GM18511 (cell line): ENCODE measurements at regions not wholly inside any gene's neighbourhood (a gene's known extent, or its start where the extent isn't known, plus 50 kb on each side); places are given as distances from the start of the nearest gene placed in this dataset.

Experiments used
- ATAC-seq: cut with Tn5 transposase; IDR thresholded peaks from one replicate; pipeline ENCODE4 v1.9.1; 2021; ENCODE audit warnings: mild to moderate bottlenecking, moderate library complexity; ENCODE audit not compliant: unreplicated experiment

GRCh38 chr20:60125513-60125912 lies 167.3 kb downstream of the CDH26 start:
- no peak for ATAC-seq

- no peak for ATAC-seq
These were observed 168.8 kb downstream of the CDH26 start for GRCh38 chr20:60126975-60127374.

DNA sequence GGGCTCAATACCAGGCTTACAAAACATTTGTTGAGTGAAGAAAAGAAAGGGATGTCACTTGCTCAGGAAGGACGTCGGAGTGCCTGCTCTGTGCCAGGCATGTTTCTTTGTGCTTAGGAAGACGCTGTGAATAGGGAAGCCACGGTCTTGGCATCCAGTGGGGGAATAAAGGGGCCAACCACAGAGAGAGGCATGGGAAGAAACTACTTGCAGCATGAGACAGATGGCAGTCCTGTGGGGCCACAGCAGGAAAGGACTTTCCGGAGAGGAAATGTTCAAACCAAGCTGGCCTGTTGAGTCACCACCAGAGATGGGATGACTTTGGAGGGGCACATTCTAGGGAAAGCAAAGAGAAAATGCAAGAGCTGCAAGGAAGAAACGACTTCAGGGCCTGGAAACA lies 173.2 kb downstream of the CDH26 start:
- ATAC-seq: no peak

DNA sequence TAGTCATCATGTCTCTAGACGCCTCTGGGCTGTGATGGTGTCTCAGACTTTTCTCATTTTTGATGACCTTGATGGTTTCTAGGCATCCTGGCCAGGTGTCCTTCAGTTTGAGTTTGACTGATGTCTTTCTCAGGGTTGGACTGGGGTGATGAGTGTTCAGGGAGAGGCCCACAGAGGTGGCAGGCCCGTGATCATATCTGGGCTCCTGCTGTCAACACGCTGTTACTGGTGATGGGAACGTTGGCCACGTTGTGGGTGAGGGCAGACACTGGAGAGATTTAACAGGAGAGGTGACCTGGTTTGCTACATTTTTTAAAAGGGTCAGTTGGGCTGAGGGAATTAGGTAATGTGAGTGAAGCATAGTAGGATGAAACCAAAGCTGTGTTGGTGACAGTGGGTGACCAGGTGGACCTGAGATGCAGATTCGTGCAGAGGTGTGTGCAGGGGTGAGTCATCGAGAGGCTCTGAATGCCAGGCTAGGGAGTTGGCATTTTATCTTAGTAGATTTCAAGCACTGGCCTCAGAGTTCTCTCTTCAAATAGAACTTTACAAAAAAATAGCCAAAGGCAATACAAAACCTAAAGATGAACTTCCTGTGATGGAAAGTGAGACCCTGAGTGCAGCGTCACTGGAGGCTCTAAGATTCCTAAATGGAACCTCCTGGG lies 174.1 kb downstream of the CDH26 start:
- no peak for ATAC-seq

DNA sequence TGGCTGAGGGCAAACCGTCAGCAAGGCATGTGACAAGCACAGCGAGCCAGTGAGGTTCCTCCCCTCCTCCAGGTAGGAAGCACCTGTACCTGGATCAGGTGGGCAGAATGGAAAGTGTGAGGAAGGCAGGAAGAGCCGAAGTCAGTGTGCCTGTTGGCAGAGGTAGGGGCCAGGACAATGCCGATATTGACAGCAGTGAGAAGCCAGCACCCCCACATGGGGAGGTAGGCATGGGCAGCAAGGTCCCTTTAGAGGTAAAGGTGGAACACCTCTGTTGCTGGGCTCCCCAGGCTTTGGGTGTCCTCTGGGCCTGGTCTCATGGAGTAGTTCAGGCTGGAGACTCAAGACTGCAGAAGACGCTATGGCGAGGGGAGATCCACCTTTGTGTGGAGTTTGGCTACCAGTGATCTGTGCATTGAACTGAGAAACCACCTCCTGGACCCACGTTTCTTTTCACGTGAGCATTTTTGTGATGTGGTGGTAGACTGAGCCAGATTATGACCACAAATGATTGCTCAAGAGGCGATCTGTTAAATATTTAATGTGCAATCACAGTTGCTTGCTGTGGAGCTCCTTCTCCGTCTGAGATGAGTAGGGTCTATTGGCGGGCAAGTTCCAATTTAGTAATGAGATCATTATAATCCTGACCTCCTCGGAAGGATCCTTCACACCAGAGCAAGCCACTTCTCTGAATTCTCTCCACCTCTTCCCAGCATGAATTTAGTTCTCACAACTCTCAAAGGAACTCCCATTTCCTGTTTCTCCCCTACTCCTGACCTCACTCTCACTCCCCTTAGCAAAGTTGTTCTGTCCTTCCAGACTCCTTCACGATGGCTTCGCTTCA lies 174.8 kb downstream of the CDH26 start:
- ATAC-seq: no peak

DNA sequence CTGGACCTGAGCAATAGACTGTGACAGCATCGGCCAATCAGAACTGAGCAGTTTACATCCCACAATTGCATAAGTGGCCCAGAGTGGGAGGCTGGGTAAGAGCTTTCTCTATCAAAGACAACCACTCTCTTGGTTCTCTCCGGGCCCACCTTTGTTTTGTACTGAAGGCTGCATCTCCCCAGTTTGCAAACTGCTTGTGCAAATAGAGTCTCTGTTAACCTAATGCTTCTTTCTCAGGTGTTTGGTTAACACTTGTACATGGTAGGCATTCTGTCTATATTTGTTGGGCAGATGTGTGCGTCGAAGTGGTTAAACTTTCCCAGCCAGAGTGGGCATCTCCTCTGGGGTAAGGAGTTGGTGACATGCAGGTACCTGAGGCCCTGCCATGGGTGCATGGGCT lies 177.1 kb downstream of the CDH26 start:
- no peak for ATAC-seq

DNA sequence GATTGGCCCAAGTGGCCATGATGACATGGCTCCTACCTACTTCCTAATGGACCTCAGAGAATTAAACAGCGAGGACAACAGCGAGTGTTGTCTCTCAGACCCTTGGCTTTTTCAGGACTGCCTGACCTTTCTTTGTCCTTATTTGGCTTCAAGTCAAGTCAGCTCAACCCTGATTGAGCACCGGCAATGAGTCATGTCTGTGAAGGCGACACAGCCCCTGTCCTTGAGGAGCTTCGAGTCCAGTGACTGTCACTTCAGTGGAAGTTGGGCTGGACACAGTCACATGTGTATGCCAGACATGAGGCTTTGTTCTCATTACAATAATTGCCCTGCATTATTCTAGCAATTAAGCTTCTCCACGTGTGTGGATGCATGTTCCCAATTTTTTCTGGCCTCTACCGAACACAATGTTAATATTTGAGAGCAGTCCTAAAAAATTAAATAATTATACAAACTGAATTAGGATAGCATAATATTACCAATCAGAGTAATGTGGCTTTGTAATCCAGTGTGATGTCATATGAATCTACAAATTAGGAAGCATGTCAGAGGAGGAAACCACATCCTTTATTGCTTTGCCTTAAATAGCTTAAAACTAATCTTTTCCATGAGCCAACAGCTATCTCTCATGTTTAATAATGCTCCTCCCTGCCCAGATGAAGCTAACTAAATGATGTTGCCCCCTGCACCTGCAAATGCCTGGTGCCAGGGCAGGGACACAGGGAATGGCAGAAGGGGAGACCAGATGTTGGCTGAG lies 178.6 kb downstream of the CDH26 start:
- ATAC-seq: no peak

DNA sequence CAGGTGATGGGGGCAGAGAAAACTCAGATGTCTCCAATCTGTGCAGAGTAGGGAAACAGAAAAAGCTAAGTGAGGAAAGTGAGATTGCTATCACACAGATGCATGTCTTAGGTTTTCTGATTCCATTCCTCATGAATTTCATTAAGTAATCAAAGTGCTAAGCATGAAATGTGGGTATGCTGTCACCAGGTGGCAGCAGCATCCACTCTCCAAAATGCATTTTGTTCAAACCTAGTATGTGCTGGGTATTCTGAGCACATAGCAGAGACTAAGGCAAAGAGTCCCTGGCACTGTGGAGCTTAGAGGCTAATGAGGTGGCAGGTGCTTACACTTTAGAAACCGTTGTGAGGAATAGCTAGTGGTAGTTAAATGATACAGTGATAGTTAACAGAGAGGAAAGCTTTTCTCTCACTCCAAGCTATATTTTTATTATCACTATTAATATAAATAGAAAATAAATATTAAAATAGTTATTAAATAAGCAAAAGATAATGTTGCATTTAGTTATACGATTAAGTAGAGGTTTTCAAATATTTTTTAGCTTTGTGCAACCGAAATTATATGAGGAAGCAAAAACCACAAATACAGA lies 179.5 kb downstream of the CDH26 start:
- ATAC-seq: peak; percentile 69

DNA sequence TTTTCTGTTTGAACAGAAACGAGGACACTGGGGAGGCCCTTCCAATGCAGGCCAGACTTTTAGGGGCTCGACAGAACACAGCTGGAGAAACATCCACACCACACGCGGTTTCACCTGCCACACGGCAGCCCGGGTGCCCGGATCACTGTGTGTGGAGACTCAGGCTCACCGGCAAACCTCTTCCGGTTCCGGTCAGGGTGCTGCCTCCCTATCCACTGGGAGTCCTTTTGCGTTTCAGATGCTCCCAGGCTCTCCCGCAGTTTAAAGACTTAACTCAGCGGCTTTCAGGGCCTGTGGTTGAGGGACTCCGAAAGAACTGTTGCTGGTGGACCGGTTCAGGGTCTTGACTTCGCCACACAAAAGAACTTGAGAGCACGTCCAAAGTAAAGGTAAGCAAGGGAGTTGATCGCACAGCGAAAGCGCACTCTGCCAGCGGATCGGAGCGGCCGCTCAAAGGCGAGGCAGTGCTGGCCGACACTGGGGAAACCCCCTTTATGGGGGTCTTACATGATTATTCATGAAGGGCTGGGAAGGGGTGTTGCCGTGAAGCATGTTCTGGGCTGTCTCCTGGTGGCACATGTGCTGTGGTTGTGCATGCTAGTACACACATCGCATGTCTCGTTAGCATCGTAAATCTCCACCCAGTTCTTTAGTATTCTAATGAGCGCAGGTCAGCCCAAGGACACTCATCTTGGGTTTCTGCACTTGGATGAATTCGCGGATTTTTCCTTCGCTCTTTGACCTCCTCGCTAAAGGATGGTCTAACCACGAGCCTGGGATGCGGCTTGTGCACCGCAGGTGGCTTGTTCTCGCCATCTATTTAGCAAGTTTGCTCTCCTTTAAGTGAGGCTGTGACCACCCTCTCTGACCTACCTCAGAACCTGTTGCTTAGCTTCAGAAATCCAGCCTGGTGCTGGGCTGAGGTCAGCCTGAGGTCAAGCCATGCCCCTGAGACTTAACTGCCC lies 180.3 kb downstream of the CDH26 start:
- ATAC-seq: peak; percentile 84

- ATAC-seq: no peak
These were observed 181.6 kb downstream of the CDH26 start for GRCh38 chr20:60139663-60140446.

- ATAC-seq: no peak
These were observed 184.4 kb downstream of the CDH26 start for GRCh38 chr20:60142587-60142986.

GRCh38 chr20:60143261-60143842 lies 185.1 kb downstream of the CDH26 start:
- ATAC-seq: no peak

GRCh38 chr20:60144404-60144803 lies 186.2 kb downstream of the CDH26 start:
- no peak for ATAC-seq

DNA sequence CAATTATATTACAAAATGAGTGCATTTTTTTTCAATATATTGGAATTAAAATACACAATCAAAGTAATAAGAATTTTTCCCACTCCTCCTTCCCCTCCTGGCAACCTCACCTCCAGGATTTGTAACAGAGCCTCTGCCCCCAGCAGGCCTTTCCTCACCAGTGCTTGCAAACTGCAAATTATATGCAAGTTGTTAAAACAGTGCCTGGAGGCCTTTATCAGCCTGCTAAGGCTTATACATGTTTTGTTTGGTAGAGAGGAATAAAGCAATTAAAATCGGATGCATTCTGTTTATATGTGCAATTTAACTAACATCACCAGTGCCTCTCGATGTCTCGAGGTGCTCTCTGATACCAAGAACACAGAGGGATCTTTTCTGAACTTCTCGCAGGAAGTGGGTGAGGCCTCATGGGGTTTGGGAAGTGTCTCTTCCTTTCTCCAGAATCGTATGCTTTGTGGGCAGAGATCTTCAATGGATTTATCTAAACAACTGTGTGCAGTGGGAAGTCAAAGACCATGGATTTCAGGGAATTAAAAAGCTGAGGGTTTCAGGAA lies 186.8 kb downstream of the CDH26 start:
- ATAC-seq: no peak

DNA sequence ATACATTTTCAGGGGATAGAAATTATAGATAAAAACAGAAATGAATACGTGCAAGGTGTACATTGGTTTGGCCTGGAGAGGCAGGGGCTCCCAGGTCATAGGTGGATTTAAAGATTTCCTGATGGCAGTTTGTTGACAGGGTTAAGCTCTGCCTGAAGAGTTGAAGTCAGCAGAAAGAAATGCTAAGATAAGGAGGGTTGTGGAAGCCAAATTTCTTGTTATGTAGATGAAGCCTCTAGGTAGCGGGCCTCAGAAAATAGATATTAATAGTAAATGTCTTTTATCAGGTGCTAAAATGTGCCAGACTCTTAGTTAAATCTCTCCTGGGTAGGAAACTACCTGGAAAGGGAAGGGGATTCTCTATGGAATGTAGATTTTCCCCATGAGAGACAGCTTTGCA lies 188.8 kb downstream of the CDH26 start:
- no peak for ATAC-seq

- no peak for ATAC-seq
These were observed 190.7 kb downstream of the CDH26 start for GRCh38 chr20:60148885-60149284.

DNA sequence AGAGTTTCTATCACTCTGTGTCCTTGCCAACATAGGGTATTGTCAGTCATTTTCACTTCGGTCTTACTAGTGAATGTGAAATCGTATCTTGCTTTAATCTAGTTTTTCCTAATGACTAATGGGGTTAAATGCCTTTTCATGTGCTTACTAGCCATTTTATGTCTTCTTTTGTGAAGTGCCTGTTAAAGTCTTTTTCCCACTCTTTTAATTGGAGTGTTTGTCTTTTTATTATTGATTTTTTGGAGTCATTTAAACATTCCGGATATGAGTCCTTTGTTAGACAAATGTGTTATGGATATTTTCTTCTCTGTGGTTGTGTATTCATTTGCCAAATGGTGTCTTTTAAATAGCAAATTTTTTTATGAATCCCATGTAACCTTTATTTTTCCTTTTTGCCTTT lies 194.6 kb downstream of the CDH26 start:
- no peak for ATAC-seq

DNA sequence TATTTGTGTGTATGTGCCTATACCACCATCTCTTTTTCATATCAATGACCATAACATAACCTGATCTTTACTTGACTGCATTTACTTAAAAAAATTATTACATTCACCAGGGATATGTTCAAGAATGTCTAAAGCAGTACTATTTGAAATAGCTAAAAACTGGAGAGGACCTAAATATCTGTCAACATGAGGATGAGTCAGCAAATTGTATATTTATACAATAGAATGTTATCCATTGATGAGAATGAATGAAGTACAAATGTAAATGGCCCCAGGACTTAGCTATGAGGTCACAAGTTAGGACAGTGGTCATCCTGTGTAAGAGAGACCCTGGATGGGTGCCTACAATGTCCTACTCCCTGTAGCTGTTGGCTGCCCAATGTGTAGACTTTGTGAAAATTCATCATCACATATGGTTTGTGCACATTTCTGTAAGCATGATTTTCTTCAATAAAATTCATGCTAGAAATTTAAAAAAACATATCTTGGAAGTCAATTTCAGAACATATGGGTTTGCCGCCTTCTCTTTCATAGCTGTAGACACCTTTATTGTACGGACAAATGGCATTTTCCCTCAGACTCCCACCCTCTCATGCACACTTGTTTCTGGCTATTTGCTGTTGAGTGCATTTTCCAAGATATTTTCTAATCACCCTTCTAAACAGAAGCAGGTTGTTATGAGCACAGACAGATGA lies 202.4 kb downstream of the CDH26 start:
- no peak for ATAC-seq
